Stimulated activated effector memory CD8-positive, alpha-beta T cell treated with anti-CD3 and anti-CD28 coated beads, Interleukin-12 subunit alpha, Interleukin-12 subunit beta, amount 100 ng/mL, for 72 hours (primary cell): ENCODE measurements at regions not wholly inside any gene's neighbourhood (a gene's known extent, or its start where the extent isn't known, plus 50 kb on each side); places are given as distances from the start of the nearest gene placed in this dataset.

Source experiments
- ATAC-seq: fragments of 150-1000 bp; cut with Tn5 transposase; 2 replicates; pipeline ENCODE4 v1.10.0; 2021
- DNase-seq, 2 donors: peaks; one replicate each; pipeline ENCODE4 v3.0.0; 2021 to 2022; ENCODE audit warnings: low spot score in 2 of 2
- H3K27ac Mint-ChIP-seq: one replicate; pipeline ENCODE4 v1.8.0; 2022; ENCODE audit warnings: mild to moderate bottlenecking, mixed read lengths
- H3K36me3 Mint-ChIP-seq: one replicate; pipeline ENCODE4 v1.8.0; 2022; ENCODE audit warnings: mild to moderate bottlenecking, mixed read lengths
- H3K4me1 Mint-ChIP-seq: one replicate; pipeline ENCODE4 v1.8.0; 2022; ENCODE audit warnings: mixed read lengths
- H3K4me3 Mint-ChIP-seq: one replicate; pipeline ENCODE4 v1.8.0; 2022; ENCODE audit warnings: mild to moderate bottlenecking, mixed read lengths
- H3K9me3 Mint-ChIP-seq: one replicate; pipeline ENCODE4 v1.8.0; 2022; ENCODE audit warnings: mixed read lengths

DNA sequence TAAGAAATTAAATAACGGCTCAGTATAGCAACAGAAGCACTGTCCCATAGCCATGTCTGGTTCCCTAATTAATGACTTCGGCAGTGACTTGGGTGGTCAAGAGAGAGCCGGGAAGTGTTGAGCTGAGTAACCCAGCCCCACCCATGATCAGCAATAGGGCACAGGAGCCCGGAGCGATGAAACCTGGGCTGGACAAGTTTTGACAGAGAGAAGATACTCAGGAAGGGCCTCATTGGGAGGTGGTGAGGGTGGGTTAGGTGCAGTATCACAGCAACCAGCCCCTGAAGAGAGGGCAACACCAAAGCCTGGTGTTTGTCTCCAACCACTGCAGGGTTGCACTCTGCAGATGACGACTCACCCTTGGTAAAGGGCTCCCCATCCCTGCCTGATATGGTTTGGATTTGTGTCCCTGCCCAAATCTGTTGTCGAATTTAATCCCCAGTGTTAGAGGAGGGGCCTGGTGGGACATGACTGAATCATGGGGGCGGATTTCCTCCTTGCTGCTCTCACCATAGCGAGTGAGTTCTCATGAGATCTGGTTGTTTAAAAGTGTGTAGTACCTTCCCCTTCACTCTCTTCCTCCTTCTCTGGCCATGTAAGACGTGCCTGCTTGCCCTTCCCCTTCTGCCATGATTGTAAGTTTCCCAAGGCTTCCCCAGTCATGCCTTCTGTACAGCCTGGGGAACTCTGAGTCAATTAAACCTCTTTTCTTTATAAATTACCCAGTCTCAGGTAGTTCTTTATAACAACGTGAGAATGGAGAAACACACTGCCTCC lies 124.9 kb upstream of the MED13L start:
- Mint-ChIP-seq H3K4me1 (no peaks in the 10 kb centered on the region), H3K9me3 (peaks cover 6% of the 10 kb centered on the region), H3K36me3 (no peaks in the 10 kb centered on the region), H3K27ac (no peak overlapping the region), H3K4me3 (no peak overlapping the region)
- DNase-seq (no peak), ATAC-seq (no peak)

DNA sequence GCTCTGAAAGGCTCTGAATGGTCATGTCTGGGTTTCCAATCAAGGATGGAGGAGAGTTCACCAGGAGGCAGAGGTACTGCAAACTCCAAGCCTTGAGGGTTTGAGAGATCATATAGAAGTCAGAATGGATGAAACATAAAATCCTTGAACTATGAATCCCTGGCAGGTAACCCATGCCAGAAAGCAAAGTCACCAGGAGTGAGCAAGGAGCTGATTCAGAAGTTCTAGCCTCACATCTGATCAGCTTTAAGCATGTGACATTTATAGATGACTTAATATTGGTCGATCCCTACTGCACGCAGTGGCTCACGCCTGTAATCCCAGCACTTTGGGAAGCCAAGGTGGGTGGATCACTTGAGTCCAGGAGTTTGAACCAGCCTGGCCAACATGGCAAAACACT lies 126.1 kb upstream of the MED13L start:
- no peak for DNase-seq
- no peaks in the 10 kb centered on the region for H3K36me3 Mint-ChIP-seq
- H3K27ac Mint-ChIP-seq = no peak overlapping the region
- H3K4me3 Mint-ChIP-seq = no peak overlapping the region
- peaks cover 3% of the 10 kb centered on the region for H3K9me3 Mint-ChIP-seq
- no peaks in the 10 kb centered on the region for H3K4me1 Mint-ChIP-seq
- no peak for ATAC-seq

- ATAC-seq (no peak), DNase-seq (no peak)
- Mint-ChIP-seq H3K27ac (no peak overlapping the region), H3K9me3 (no peaks in the 10 kb centered on the region), H3K36me3 (no peaks in the 10 kb centered on the region), H3K4me3 (no peak overlapping the region), H3K4me1 (no peaks in the 10 kb centered on the region)
Measured at GRCh38 chr12:116404247-116404646, 126.8 kb upstream of the MED13L start.

GRCh38 chr12:116404913-116405611 lies 127.6 kb upstream of the MED13L start:
- Mint-ChIP-seq H3K36me3 (no peaks in the 10 kb centered on the region), H3K27ac (no peak overlapping the region), H3K4me3 (no peak overlapping the region), H3K9me3 (no peaks in the 10 kb centered on the region), H3K4me1 (no peaks in the 10 kb centered on the region)
- ATAC-seq (no peak), DNase-seq (no peak)

GRCh38 chr12:116406529-116406928 lies 129.0 kb upstream of the MED13L start:
- no peak overlapping the region for H3K4me3 Mint-ChIP-seq
- no peaks in the 10 kb centered on the region for H3K9me3 Mint-ChIP-seq
- ATAC-seq (no peak), DNase-seq (no peak)
- peaks cover 6% of the 10 kb centered on the region for H3K4me1 Mint-ChIP-seq
- H3K36me3 Mint-ChIP-seq = no peaks in the 10 kb centered on the region
- no peak overlapping the region for H3K27ac Mint-ChIP-seq

GRCh38 chr12:116408489-116409250 lies 131.2 kb upstream of the MED13L start:
- Mint-ChIP-seq H3K27ac (no peak overlapping the region), H3K9me3 (no peaks in the 10 kb centered on the region)
- ATAC-seq = no peak

GRCh38 chr12:116411977-116412376 lies 134.5 kb upstream of the MED13L start:
- H3K36me3 Mint-ChIP-seq = no peaks in the 10 kb centered on the region
- peaks cover 6% of the 10 kb centered on the region for H3K4me1 Mint-ChIP-seq
- ATAC-seq (no peak), DNase-seq (no peak)
- H3K9me3 Mint-ChIP-seq = no peaks in the 10 kb centered on the region
- H3K4me3 Mint-ChIP-seq = no peak overlapping the region
- H3K27ac Mint-ChIP-seq = no peak overlapping the region

More at GRCh38 chr12:116408489-116409250, 131.2 kb upstream of the MED13L start:
- Mint-ChIP-seq H3K4me1 (peaks cover 6% of the 10 kb centered on the region), H3K36me3 (no peaks in the 10 kb centered on the region), H3K4me3 (no peak overlapping the region)
- DNase-seq = no peak

GRCh38 chr12:116414891-116415290 lies 137.4 kb upstream of the MED13L start:
- Mint-ChIP-seq H3K27ac (no peak overlapping the region), H3K4me3 (no peak overlapping the region), H3K4me1 (peaks cover 6% of the 10 kb centered on the region), H3K36me3 (no peaks in the 10 kb centered on the region), H3K9me3 (no peaks in the 10 kb centered on the region)
- no peak for ATAC-seq
- DNase-seq = no peak

DNA sequence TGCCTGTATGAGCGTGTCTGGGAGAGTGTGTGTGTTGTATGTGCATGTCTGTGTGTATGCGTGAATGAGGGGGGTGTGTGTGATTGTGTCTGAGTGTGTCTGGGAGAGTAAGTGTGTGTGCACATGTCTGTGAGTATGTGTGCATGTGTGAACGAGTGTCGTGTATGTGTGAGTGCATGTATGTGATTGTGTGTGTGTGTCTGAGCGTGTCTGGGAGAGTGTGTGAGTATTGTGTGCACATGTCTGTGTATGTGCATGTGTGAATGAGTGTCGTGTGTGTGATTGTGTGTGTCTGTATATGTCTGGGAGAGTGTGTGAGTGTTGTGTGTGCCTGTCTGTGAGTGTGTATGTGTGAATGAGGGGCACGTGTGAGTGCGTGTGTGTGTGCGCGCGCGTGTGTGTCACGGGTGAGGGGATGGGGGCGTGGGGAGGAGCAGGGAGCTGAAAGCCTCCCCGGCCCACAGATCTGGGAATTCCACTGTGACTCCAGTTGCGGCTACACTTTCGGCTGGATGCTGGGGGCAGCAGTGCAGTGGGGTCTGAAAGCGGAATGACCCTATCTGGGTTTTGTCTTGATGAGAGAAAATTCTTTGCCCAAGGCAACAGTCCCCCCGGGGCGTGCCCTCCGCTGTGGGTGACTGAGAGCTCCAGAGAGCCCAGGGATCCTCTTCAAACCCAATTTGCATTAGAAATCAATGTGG lies 138.1 kb upstream of the MED13L start:
- DNase-seq (no peak), ATAC-seq (no peak)
- H3K27ac Mint-ChIP-seq = no peak overlapping the region
- H3K36me3 Mint-ChIP-seq = no peaks in the 10 kb centered on the region
- H3K4me1 Mint-ChIP-seq = peaks cover 4% of the 10 kb centered on the region
- H3K4me3 Mint-ChIP-seq = no peak overlapping the region
- H3K9me3 Mint-ChIP-seq = no peaks in the 10 kb centered on the region

- H3K4me3 Mint-ChIP-seq = no peak overlapping the region
- no peak overlapping the region for H3K27ac Mint-ChIP-seq
- H3K4me1 Mint-ChIP-seq = no peaks in the 10 kb centered on the region
- no peaks in the 10 kb centered on the region for H3K9me3 Mint-ChIP-seq
- no peaks in the 10 kb centered on the region for H3K36me3 Mint-ChIP-seq
- DNase-seq (no peak), ATAC-seq (no peak)
Measured at GRCh38 chr12:116416166-116416565, 138.7 kb upstream of the MED13L start.

DNA sequence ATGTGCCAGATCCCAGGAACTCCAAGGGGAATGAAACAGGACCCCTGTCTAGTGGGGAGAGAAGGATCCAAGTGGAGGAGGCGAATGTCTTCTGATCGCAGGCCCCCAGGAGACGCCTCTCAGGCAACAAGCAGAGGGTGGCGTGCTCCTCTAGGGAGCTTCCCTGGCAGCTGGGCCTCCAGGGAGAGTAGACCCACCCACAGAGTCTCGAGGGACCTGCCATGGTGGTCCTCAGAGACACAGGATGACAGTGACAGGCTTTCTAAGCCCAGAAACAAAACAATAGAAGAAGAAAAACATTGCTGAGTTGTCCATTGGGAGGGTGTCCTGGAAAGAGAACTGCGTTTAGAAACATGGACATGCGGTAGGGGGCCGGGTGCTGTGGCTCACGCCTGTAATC lies 140.6 kb upstream of the MAP1LC3B2 start:
- Mint-ChIP-seq H3K36me3 (no peaks in the 10 kb centered on the region), H3K4me1 (no peaks in the 10 kb centered on the region), H3K27ac (no peak overlapping the region), H3K9me3 (no peaks in the 10 kb centered on the region), H3K4me3 (no peak overlapping the region)
- no peak for DNase-seq
- no peak for ATAC-seq

- DNase-seq (no peak), ATAC-seq (no peak)
- Mint-ChIP-seq H3K36me3 (no peaks in the 10 kb centered on the region), H3K4me3 (no peak overlapping the region), H3K9me3 (no peaks in the 10 kb centered on the region), H3K27ac (no peak overlapping the region), H3K4me1 (no peaks in the 10 kb centered on the region)
Measured at GRCh38 chr12:116420227-116420880, 138.8 kb upstream of the MAP1LC3B2 start.

DNA sequence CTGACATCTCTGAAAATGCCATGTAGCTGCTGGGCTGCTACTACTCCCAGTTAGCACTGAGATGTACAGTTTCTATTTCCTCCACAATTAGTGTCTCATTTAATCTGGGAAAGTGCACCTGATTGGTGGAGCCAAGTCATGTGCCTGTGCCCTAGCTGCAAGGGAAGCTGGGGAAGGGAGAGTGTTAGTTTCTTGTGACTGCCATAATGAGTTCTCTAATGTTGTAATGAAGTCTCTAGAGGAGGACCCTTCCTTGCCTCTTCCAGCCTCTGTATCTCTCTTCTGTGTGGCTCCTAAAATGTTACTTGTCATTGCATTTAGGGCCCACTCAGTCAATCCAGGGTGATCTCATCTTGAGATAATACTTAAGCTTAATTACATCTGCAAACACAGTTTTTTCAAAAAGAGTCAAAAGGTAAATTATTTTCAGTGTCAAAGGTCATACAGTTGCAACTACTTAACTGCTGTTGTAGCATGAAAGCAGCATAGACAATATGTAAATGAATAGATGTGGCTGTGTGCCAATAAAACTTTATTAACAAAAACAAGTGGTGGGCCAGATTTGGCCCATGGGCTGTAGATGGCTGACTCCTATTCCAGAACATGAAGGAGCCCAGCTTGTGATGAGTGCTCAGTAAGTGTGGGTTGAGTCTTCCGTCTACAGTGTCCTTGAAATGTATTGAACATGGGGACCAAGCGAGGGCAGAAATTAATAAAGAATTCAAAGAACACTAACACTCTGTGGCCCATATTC lies 137.2 kb upstream of the MAP1LC3B2 start:
- no peak for DNase-seq
- H3K9me3 Mint-ChIP-seq = no peaks in the 10 kb centered on the region
- H3K27ac Mint-ChIP-seq = no peak overlapping the region
- H3K36me3 Mint-ChIP-seq = no peaks in the 10 kb centered on the region
- no peaks in the 10 kb centered on the region for H3K4me1 Mint-ChIP-seq
- no peak for ATAC-seq
- no peak overlapping the region for H3K4me3 Mint-ChIP-seq

- DNase-seq (no peak), ATAC-seq (no peak)
- H3K9me3 Mint-ChIP-seq = no peaks in the 10 kb centered on the region
- H3K27ac Mint-ChIP-seq = no peak overlapping the region
- no peak overlapping the region for H3K4me3 Mint-ChIP-seq
- H3K4me1 Mint-ChIP-seq = no peaks in the 10 kb centered on the region
- no peaks in the 10 kb centered on the region for H3K36me3 Mint-ChIP-seq
Measured at GRCh38 chr12:116423094-116423493, 136.1 kb upstream of the MAP1LC3B2 start.
